ENCODE measurements at regions not wholly inside any gene's neighbourhood (a gene's known extent, or its start where the extent isn't known, plus 50 kb on each side); places are given as distances from the start of the nearest gene placed in this dataset.

DNA sequence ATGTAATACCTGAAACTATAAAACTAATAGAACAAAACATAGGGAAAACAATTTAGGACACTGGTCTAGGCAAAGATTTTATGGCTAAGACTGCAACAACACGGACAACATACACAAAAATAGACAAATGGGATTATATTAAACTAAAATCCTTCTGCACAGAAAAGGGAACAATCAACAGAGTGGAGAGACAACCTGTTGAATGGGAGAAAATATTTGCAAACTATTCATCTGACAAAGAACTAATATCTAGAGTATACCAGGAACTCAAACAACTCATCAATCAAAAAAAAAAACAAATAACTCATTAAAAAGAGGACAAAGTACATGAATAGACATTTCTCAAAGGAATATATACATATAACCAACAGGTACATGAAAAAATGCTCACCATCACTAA is 174.5 kb downstream of the FNDC1 start:
- H3K4me1 Mint-ChIP-seq, result no peaks in the 10 kb centered on the region
- DNase-seq (ENCODE audit: low read depth, low spot score), result no peak
- H3K27ac Mint-ChIP-seq (ENCODE audit: unreplicated experiment), result no peak overlapping the region
- no peak overlapping the region for H3K4me3 Mint-ChIP-seq
- H3K9me3 Mint-ChIP-seq, result peaks cover 9% of the 10 kb centered on the region
- no peaks in the 10 kb centered on the region for H3K36me3 Mint-ChIP-seq (ENCODE audit: low read depth)
- H3K27me3 Mint-ChIP-seq (ENCODE audit: low read depth), result peaks cover 61% of the 10 kb centered on the region
- TF ChIP-seq, protein P1, sequence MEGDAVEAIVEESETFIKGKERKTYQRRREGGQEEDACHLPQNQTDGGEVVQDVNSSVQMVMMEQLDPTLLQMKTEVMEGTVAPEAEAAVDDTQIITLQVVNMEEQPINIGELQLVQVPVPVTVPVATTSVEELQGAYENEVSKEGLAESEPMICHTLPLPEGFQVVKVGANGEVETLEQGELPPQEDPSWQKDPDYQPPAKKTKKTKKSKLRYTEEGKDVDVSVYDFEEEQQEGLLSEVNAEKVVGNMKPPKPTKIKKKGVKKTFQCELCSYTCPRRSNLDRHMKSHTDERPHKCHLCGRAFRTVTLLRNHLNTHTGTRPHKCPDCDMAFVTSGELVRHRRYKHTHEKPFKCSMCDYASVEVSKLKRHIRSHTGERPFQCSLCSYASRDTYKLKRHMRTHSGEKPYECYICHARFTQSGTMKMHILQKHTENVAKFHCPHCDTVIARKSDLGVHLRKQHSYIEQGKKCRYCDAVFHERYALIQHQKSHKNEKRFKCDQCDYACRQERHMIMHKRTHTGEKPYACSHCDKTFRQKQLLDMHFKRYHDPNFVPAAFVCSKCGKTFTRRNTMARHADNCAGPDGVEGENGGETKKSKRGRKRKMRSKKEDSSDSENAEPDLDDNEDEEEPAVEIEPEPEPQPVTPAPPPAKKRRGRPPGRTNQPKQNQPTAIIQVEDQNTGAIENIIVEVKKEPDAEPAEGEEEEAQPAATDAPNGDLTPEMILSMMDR (conservative IDR thresholded peaks at IDR 0.05), result no peak

DNA sequence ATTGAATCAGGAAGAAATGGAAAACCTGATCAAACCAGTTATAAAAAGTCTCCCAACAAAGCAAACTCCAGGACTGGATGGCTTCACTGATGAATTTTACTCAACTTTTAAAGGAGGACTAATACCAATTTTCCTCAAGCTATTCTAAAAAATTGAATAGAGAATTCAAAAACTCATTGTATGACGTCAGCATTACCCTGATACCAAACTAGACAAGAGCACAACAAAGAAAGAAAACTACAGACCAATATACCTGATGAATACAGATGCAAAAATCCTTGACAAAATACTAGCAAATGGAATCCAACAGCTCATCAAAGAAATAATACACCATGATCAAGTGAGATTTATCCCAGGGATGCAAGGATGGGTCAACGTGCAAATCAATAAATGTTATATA is 172.9 kb downstream of the FNDC1 start:
- peaks cover 9% of the 10 kb centered on the region for H3K9me3 Mint-ChIP-seq
- TF ChIP-seq, protein P1 (conservative IDR thresholded peaks at IDR 0.05), result no peak
- H3K36me3 Mint-ChIP-seq (ENCODE audit: low read depth), result no peaks in the 10 kb centered on the region
- no peaks in the 10 kb centered on the region for H3K4me1 Mint-ChIP-seq
- DNase-seq (ENCODE audit: low read depth, low spot score), result no peak
- H3K4me3 Mint-ChIP-seq, result no peak overlapping the region
- H3K27ac Mint-ChIP-seq (ENCODE audit: unreplicated experiment), result no peak overlapping the region
- H3K27me3 Mint-ChIP-seq (ENCODE audit: low read depth), result peaks cover 55% of the 10 kb centered on the region

DNA sequence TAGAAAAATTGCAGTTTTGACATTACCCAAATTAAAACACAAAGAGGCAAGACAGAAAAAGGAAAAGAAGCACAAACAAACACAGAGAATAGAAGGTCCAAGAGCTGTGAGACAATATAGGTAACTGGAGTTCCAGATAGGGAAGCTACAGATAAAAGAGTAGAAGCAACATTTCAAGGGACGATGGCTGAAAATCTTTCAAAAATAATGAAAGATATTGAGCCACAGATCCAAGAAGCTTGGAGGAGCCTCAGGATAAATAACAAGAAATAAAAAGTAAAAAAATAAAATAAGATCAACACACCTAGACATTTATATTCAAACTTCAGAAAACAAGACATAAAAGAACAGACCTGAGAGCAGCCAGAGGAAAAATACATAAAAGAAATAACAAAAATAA is 164.9 kb downstream of the FNDC1 start:
- Mint-ChIP-seq H3K27me3 (ENCODE audit: low read depth) (peaks cover 10% of the 10 kb centered on the region), H3K36me3 (ENCODE audit: low read depth) (peaks cover 7% of the 10 kb centered on the region), H3K27ac (ENCODE audit: unreplicated experiment) (no peak overlapping the region), H3K4me1 (no peaks in the 10 kb centered on the region), H3K9me3 (peaks cover 22% of the 10 kb centered on the region), H3K4me3 (no peak overlapping the region)
- TF ChIP-seq, protein P1 (conservative IDR thresholded peaks at IDR 0.05), result no peak
- DNase-seq (ENCODE audit: low read depth, low spot score), result no peak

DNA sequence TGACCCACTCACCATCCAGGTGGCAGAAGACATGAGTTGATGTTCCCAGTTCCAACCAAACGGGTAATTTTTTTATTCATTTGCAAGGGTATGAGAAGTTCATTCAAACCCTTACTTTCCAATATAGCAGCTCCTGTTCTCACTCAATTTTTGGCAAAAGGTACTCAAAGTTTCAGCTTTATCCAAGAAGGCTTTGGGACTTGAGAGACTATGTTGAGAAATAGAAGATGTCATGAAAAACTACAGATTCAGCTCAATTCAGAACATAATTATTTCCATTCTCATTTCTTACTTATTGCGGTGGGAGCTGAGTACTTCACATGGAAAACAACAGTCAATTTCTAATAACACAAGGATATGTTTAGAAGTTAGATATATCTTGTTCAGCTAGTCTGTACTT is 162.3 kb downstream of the FNDC1 start:
- DNase-seq (ENCODE audit: low read depth, low spot score), result no peak
- TF ChIP-seq, protein P1 (conservative IDR thresholded peaks at IDR 0.05), result no peak
- H3K4me3 Mint-ChIP-seq, result no peak overlapping the region
- H3K36me3 Mint-ChIP-seq (ENCODE audit: low read depth), result peaks cover 7% of the 10 kb centered on the region
- H3K9me3 Mint-ChIP-seq, result peaks cover 18% of the 10 kb centered on the region
- H3K27ac Mint-ChIP-seq (ENCODE audit: unreplicated experiment), result no peak overlapping the region
- H3K4me1 Mint-ChIP-seq, result no peaks in the 10 kb centered on the region
- H3K27me3 Mint-ChIP-seq (ENCODE audit: low read depth), result peaks cover 10% of the 10 kb centered on the region

DNA sequence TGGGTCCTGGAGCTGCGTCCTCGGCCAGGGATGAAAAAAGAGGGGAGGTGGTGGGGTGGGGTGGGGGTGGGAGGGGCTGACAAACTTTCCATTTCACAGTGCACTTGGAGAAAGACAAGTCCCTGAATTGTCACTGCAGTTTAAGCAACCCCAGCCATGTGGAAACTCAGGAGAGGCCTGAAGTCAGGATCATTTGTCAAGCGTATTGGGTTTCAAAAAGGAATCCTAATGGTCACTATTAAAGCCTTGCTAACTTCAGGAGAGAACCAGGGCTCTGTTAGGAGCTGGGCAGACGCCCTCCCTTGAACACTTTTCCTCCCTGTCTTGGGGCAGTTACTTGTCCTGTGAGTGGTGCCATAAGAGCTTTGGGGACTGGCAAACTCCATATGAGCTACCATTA is 159.9 kb downstream of the FNDC1 start:
- H3K9me3 Mint-ChIP-seq, result peaks cover 12% of the 10 kb centered on the region
- no peak for DNase-seq (ENCODE audit: low read depth, low spot score)
- no peak overlapping the region for H3K27ac Mint-ChIP-seq (ENCODE audit: unreplicated experiment)

More for the DNA sequence above, 159.9 kb downstream of the FNDC1 start:
- H3K36me3 Mint-ChIP-seq (ENCODE audit: low read depth), result peaks cover 4% of the 10 kb centered on the region
- no peak overlapping the region for H3K4me3 Mint-ChIP-seq
- H3K4me1 Mint-ChIP-seq, result no peaks in the 10 kb centered on the region
- TF ChIP-seq, protein P1 (conservative IDR thresholded peaks at IDR 0.05), result no peak
- peaks cover 6% of the 10 kb centered on the region for H3K27me3 Mint-ChIP-seq (ENCODE audit: low read depth)

Measured in neural crest cell (in vitro differentiated cells).